ENCODE measurements at regions not wholly inside any gene's neighbourhood (a gene's known extent, or its start where the extent isn't known, plus 50 kb on each side); places are given as distances from the start of the nearest gene placed in this dataset.
"Not testable (repeated sequence)": the region's sequence is repeated elsewhere in the genome, so short reads cannot be mapped to it uniquely, and the experiment has no call there.

DNA sequence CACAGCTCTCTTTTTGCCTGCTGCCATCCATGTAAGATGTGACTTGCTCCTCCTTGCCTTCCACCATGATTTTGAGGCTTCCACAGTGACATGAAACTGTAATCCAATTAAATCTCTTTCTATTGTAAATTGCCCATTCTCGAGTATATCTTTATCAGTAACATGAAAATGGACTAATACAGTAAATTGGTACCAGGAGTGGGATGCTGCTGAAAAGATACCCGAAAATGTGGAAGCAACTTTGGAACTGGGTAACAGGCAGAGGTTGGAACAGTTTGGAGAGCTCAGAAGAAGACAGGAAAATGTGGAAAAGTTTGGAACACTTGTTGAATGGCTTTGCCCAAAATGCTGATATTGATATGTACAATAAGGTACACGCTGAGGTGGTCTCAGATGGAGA lies 1117.9 kb downstream of the PLA2G4A start:
- CTCF ChIA-PET (ENCODE audit: partially characterized antibody); H3K27ac ChIP-seq (ENCODE audit: low read depth, low read length); H3K27me3 ChIP-seq (ENCODE audit: insufficient read depth, low read length); H3K27me3 Mint-ChIP-seq; DNase-seq; H3K4me3 Mint-ChIP-seq; POLR2A ChIA-PET (ENCODE audit: partially characterized antibody); H3K4me3 ChIP-seq (ENCODE audit: low read length in 2 of 2); H3K36me3 Mint-ChIP-seq; H3K9me3 ChIP-seq (ENCODE audit: control insufficient read depth in 1 of 2, low read length in 2 of 2); intact Hi-C loops (cut with micrococcal nuclease); H3K36me3 ChIP-seq (ENCODE audit: insufficient read depth, low read length); H3K4me1 ChIP-seq (ENCODE audit: insufficient read depth, low read length); H3K27ac Mint-ChIP-seq; H3K4me1 Mint-ChIP-seq: not testable (repeated sequence)
- H3K9me3 Mint-ChIP-seq, result peaks cover 5 to 50% (median 21%) of the 10 kb centered on the region in 8 donors

DNA sequence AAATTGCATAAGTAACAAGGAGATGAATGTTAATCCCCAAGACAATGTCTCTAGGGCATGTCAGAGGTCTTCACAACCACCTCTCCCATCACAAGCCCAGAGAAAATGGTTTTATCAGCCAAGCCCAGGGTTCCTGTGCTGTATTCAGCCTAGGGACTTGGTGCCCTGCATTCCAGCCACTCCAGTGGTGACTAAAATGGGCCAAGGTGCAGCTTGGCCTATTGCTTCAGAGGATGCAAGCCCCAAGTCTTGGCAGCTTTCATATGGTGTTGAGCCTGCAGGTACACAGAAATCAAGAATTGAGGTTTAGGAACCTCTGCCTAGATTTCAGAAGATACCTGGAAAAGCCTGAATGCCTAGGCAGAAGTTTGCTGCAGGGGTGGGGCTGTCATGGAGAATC lies 1118.6 kb downstream of the PLA2G4A start:
- H3K4me1 Mint-ChIP-seq, result no peaks in the 10 kb centered on the region
- no peak overlapping the region for H3K4me3 Mint-ChIP-seq
- no peaks in the 10 kb centered on the region for H3K27me3 Mint-ChIP-seq
- POLR2A ChIA-PET (ENCODE audit: partially characterized antibody), result no interaction called here
- H3K36me3 Mint-ChIP-seq, result peaks cover 0 to 2% of the 10 kb centered on the region in 2 donors
- Histone ChIP-seq H3K4me3 (ENCODE audit: low read length in 2 of 2) (no peak overlapping the region), H3K4me1 (ENCODE audit: insufficient read depth, low read length) (no peaks in the 10 kb centered on the region), H3K36me3 (ENCODE audit: insufficient read depth, low read length) (no peaks in the 10 kb centered on the region), H3K27ac (ENCODE audit: low read depth, low read length) (no peak overlapping the region), H3K27me3 (ENCODE audit: insufficient read depth, low read length) (no peaks in the 10 kb centered on the region), H3K9me3 (ENCODE audit: control insufficient read depth in 1 of 2, low read length in 2 of 2) (no peaks in the 10 kb centered on the region)
- H3K27ac Mint-ChIP-seq, result no peak overlapping the region
- intact Hi-C loops (cut with micrococcal nuclease), result no loop called here
- no peak for DNase-seq
- peaks cover 5 to 55% (median 25%) of the 10 kb centered on the region in 8 donors for H3K9me3 Mint-ChIP-seq
- CTCF ChIA-PET (ENCODE audit: partially characterized antibody), result no interaction called here

DNA sequence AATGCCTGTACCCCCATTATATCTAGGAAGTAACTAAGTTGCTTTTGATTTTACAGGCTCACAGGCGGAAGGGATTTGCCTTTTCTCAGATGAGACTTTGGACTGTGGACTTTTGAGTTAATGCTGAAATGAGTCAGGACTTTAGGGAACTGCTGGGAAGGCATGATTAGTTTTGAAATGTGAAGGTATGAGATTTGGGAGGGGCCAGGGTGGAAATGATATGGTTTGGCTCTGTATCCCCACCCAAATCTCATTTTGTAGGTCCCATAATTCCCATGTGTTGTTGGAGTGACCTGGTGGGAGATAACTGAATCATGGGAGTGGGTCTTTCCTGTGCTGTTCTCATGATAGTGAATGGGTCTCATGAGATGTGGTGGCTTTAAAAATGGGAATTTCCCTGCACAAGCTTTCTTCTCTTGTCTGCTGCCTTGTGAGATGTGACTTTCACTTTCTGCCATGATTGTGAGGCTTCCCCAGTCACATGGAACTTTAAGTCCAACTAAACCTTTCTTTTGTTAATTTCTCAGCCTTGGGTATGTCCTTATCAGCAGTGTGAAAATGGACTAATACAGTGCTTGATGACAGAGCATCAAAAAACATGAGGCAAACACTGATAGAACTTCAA lies 1119.5 kb downstream of the PLA2G4A start:
- ChIA-PET CTCF (ENCODE audit: partially characterized antibody) (no interaction called here), POLR2A (ENCODE audit: partially characterized antibody) (no interaction called here)
- Histone ChIP-seq H3K4me3 (ENCODE audit: low read length in 2 of 2) (no peak overlapping the region), H3K36me3 (ENCODE audit: insufficient read depth, low read length) (no peaks in the 10 kb centered on the region), H3K4me1 (ENCODE audit: insufficient read depth, low read length) (no peaks in the 10 kb centered on the region), H3K27ac (ENCODE audit: low read depth, low read length) (no peak overlapping the region), H3K9me3 (ENCODE audit: control insufficient read depth in 1 of 2, low read length in 2 of 2) (no peaks in the 10 kb centered on the region), H3K27me3 (ENCODE audit: insufficient read depth, low read length) (no peaks in the 10 kb centered on the region)
- H3K36me3 Mint-ChIP-seq, result peaks cover 0 to 2% of the 10 kb centered on the region in 2 donors
- H3K27ac Mint-ChIP-seq, result no peak overlapping the region
- DNase-seq, result no peak
- H3K9me3 Mint-ChIP-seq, result peaks cover 5 to 54% (median 23%) of the 10 kb centered on the region in 8 donors
- intact Hi-C loops (cut with micrococcal nuclease), result no loop called here
- H3K4me1 Mint-ChIP-seq, result no peaks in the 10 kb centered on the region
- H3K4me3 Mint-ChIP-seq, result no peak overlapping the region
- no peaks in the 10 kb centered on the region for H3K27me3 Mint-ChIP-seq

DNA sequence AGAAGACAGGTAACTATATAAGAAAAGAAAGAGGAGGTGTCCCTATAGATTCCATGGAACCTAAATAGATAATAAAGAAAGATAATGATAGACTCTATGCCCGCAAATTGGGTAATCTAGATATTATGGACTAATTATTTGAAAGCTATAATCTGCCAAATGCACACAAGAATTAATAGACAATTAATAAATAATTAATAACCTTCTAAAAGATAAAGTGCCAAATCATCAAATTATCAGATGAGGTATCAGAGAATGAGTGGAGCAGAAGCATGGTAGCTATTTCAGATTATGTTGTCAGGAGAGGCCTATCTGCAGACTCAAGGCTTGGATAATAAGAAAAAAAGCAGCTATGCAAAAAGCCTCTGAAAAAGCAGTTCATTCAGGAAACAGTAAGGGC lies 1120.8 kb downstream of the PLA2G4A start:
- H3K4me1 Mint-ChIP-seq, result no peaks in the 10 kb centered on the region
- no peaks in the 10 kb centered on the region for H3K9me3 ChIP-seq (ENCODE audit: control insufficient read depth in 1 of 2, low read length in 2 of 2)
- H3K27ac Mint-ChIP-seq, result no peak overlapping the region
- DNase-seq, result no peak
- POLR2A ChIA-PET (ENCODE audit: partially characterized antibody), result no interaction called here
- intact Hi-C loops (cut with micrococcal nuclease), result no loop called here
- H3K36me3 ChIP-seq (ENCODE audit: insufficient read depth, low read length), result no peaks in the 10 kb centered on the region
- no peak overlapping the region for H3K4me3 ChIP-seq (ENCODE audit: low read length in 2 of 2)
- H3K27me3 Mint-ChIP-seq, result no peaks in the 10 kb centered on the region
- H3K4me1 ChIP-seq (ENCODE audit: insufficient read depth, low read length), result no peaks in the 10 kb centered on the region
- H3K9me3 Mint-ChIP-seq, result peaks cover 1 to 52% (median 24%) of the 10 kb centered on the region in 8 donors
- no peak overlapping the region for H3K4me3 Mint-ChIP-seq
- H3K36me3 Mint-ChIP-seq, result no peaks in the 10 kb centered on the region
- CTCF ChIA-PET (ENCODE audit: partially characterized antibody), result no interaction called here
- no peaks in the 10 kb centered on the region for H3K27me3 ChIP-seq (ENCODE audit: insufficient read depth, low read length)
- H3K27ac ChIP-seq (ENCODE audit: low read depth, low read length), result no peak overlapping the region

DNA sequence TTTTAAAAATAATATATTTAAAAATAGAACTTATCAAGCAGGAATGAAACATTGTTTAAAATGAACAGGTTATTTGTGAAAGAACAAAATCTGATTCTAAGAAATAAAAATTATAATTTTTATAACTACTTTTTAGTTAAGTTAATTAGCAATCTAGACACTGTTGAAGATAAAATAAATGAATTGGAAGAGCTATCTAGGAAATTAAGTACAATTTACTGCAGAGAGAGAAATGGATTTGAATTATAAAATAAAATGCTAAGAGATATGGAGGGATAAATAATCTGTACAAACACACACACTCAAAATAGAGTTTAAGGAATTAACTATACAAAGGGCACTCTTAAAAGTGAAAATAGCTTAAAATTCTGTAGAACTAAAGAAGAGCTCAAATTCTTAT lies 1123.1 kb downstream of the PLA2G4A start:
- H3K4me3 Mint-ChIP-seq, result no peak overlapping the region
- ChIA-PET CTCF (ENCODE audit: partially characterized antibody) (no interaction called here), POLR2A (ENCODE audit: partially characterized antibody) (no interaction called here)
- no peak for DNase-seq
- H3K36me3 Mint-ChIP-seq, result no peaks in the 10 kb centered on the region
- no peaks in the 10 kb centered on the region for H3K36me3 ChIP-seq (ENCODE audit: insufficient read depth, low read length)
- H3K27ac ChIP-seq (ENCODE audit: low read depth, low read length), result no peak overlapping the region
- H3K4me1 ChIP-seq (ENCODE audit: insufficient read depth, low read length), result no peaks in the 10 kb centered on the region
- no peaks in the 10 kb centered on the region for H3K27me3 ChIP-seq (ENCODE audit: insufficient read depth, low read length)
- H3K4me3 ChIP-seq (ENCODE audit: low read length in 2 of 2), result no peak overlapping the region
- no peak overlapping the region for H3K27ac Mint-ChIP-seq
- intact Hi-C loops (cut with micrococcal nuclease), result no loop called here
- no peaks in the 10 kb centered on the region for H3K9me3 ChIP-seq (ENCODE audit: control insufficient read depth in 1 of 2, low read length in 2 of 2)
- no peaks in the 10 kb centered on the region for H3K27me3 Mint-ChIP-seq
- no peaks in the 10 kb centered on the region for H3K4me1 Mint-ChIP-seq
- H3K9me3 Mint-ChIP-seq, result peaks cover 1 to 47% (median 17%) of the 10 kb centered on the region in 8 donors

DNA sequence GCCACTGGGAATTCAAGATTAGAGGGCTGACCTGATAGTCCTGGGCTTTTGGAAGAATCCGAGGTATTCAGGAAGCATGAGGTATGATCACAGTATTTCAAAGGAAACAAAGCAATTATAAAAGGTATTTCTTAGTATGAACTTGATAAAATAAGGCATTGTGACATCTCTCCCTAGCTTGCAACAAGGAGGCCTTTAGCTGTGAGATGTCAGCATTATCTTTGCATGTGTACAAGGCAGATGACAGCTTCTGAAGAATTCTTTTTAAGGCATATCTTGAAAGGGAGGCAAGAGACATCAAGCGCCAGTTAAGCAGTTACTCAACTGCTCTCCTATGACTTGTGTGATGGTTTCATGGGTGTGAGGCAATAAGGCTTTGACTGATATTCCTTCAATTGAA lies 1123.7 kb downstream of the PLA2G4A start:
- CTCF ChIA-PET (ENCODE audit: partially characterized antibody), result no interaction called here
- Histone ChIP-seq H3K27ac (ENCODE audit: low read depth, low read length) (no peak overlapping the region), H3K4me1 (ENCODE audit: insufficient read depth, low read length) (no peaks in the 10 kb centered on the region), H3K4me3 (ENCODE audit: low read length in 2 of 2) (no peak overlapping the region), H3K36me3 (ENCODE audit: insufficient read depth, low read length) (no peaks in the 10 kb centered on the region), H3K27me3 (ENCODE audit: insufficient read depth, low read length) (no peaks in the 10 kb centered on the region), H3K9me3 (ENCODE audit: control insufficient read depth in 1 of 2, low read length in 2 of 2) (no peaks in the 10 kb centered on the region)
- Mint-ChIP-seq H3K4me1 (no peaks in the 10 kb centered on the region), H3K9me3 (peaks cover 1 to 43% (median 15%) of the 10 kb centered on the region in 8 donors), H3K4me3 (no peak overlapping the region), H3K27ac (no peak overlapping the region), H3K27me3 (no peaks in the 10 kb centered on the region), H3K36me3 (no peaks in the 10 kb centered on the region)
- POLR2A ChIA-PET (ENCODE audit: partially characterized antibody), result no interaction called here
- DNase-seq, result no peak
- intact Hi-C loops (cut with micrococcal nuclease), result no loop called here

DNA sequence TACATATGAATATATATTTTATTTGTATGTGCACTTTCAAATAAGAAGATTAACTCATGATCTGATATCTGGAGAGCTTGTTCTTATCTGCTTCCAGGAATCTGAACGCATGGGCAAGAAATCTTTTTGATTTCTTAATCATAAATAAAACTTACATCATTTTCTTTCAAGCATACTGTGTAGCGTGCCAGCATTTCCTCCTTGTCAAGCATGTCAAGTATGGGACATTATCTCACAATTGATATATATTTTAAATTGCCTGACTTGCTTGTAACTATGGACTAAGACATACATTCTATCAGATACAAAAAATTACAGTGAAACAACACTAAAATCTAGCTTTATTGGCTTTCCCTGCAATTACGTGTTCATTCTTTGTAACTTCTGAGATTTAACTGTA lies 1128.2 kb downstream of the PLA2G4A start:
- Mint-ChIP-seq H3K27me3 (no peaks in the 10 kb centered on the region), H3K9me3 (peaks cover 0 to 20% (median 9%) of the 10 kb centered on the region in 8 donors), H3K4me1 (no peaks in the 10 kb centered on the region), H3K4me3 (no peak overlapping the region), H3K36me3 (no peaks in the 10 kb centered on the region), H3K27ac (no peak overlapping the region)
- Histone ChIP-seq H3K9me3 (ENCODE audit: control insufficient read depth in 1 of 2, low read length in 2 of 2) (no peaks in the 10 kb centered on the region), H3K27me3 (ENCODE audit: insufficient read depth, low read length) (no peaks in the 10 kb centered on the region), H3K4me3 (ENCODE audit: low read length in 2 of 2) (no peak overlapping the region), H3K36me3 (ENCODE audit: insufficient read depth, low read length) (no peaks in the 10 kb centered on the region), H3K4me1 (ENCODE audit: insufficient read depth, low read length) (no peaks in the 10 kb centered on the region), H3K27ac (ENCODE audit: low read depth, low read length) (no peak overlapping the region)
- intact Hi-C loops (cut with micrococcal nuclease), result no loop called here
- CTCF ChIA-PET (ENCODE audit: partially characterized antibody), result no interaction called here
- DNase-seq, result no peak
- POLR2A ChIA-PET (ENCODE audit: partially characterized antibody), result no interaction called here

DNA sequence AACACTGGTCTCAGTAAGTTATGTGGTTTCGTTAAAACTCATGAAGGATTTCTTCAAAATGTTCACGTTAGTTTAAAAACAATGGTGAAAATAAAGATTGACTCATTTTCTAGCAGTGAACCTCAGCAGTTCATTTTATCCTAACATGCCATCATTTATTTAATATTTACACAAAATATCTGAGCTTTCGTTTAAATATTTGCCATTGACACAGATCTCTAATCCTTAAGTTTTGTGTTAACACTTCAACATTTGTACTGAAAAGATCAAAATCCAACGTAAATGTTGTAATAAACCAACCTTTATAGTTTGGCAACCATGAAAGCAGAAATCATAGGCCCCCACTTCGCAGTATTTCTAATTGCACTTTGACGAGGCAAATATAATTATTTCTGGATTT lies 1129.5 kb downstream of the PLA2G4A start:
- H3K36me3 Mint-ChIP-seq, result no peaks in the 10 kb centered on the region
- H3K4me1 Mint-ChIP-seq, result no peaks in the 10 kb centered on the region
- CTCF ChIA-PET (ENCODE audit: partially characterized antibody), result no interaction called here
- H3K27ac Mint-ChIP-seq, result no peak overlapping the region
- H3K4me3 Mint-ChIP-seq, result no peak overlapping the region
- no peaks in the 10 kb centered on the region for H3K4me1 ChIP-seq (ENCODE audit: insufficient read depth, low read length)
- no peak overlapping the region for H3K27ac ChIP-seq (ENCODE audit: low read depth, low read length)
- no peak for DNase-seq
- POLR2A ChIA-PET (ENCODE audit: partially characterized antibody), result no interaction called here
- no peak overlapping the region for H3K4me3 ChIP-seq (ENCODE audit: low read length in 2 of 2)
- no peaks in the 10 kb centered on the region for H3K27me3 ChIP-seq (ENCODE audit: insufficient read depth, low read length)
- intact Hi-C loops (cut with micrococcal nuclease), result no loop called here
- H3K9me3 ChIP-seq (ENCODE audit: control insufficient read depth in 1 of 2, low read length in 2 of 2), result no peaks in the 10 kb centered on the region
- H3K27me3 Mint-ChIP-seq, result no peaks in the 10 kb centered on the region
- H3K9me3 Mint-ChIP-seq, result peaks cover 0 to 13% (median 4%) of the 10 kb centered on the region in 8 donors
- no peaks in the 10 kb centered on the region for H3K36me3 ChIP-seq (ENCODE audit: insufficient read depth, low read length)
